HT-29 (cell line): ENCODE measurements at regions not wholly inside any gene's neighbourhood (a gene's known extent, or its start where the extent isn't known, plus 50 kb on each side); places are given as distances from the start of the nearest gene placed in this dataset.

Source experiments
- DNase-seq: peaks from one replicate; pipeline ENCODE4 v3.0.0-alpha.2; 2015; ENCODE audit warnings: low spot score

DNA sequence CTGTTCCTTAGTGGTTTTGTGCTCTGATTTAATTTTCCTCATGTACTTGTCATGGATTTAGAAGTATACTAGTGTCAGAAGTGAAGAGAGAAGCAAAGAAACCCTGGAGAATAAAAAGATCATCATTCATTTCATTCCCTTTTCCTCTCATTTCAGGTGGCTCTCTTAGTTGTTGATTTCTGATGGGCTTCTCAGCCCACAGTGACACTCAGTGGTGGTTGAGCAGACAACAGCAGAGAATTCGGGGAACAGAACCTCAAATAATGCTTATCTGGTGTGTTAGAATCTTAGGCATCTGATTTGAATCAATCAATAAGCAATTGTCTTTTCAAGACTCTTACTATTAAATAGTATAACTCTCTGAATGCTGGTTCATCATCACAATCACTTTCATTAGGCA, 1289.4 kb downstream of the FAM181B start:
- peak; percentile 25 for DNase-seq

DNA sequence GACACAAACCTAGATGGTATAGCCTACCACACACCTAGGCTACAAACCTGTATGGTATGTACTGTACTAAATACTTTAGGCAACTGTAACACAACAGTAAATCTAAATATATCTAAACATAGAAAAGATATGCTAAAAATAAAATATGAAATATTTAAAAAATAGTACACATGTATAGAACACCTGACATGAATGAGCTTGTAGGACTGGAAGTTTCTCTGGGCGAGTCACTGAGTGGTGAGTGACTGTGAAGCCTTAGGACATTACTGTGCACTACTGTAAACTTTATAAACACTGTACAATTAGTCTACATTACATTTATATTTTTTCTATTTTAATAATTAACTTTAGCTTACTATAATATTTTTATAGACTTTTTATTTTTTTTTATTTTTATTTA, 1301.3 kb downstream of the FAM181B start:
- DNase-seq = no peak

DNA sequence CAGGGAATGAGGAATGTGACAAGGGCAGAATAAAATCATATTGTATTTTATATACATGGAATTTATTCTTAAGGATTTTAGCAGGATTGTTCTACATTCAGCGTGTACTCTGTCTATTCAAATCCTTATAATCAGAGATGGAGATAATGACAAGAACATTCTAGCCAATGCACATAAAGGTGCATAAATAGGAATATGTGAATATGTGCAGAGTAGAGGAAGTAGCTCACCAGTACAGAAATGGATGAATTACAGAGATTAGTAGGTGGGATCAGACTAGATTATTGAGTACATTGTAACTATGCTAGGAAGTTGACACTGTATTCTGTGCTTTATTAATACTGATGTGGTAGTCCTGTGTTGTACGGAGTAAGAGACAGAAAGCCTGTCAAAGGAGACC, 1308.8 kb downstream of the FAM181B start:
- DNase-seq = no peak

DNA sequence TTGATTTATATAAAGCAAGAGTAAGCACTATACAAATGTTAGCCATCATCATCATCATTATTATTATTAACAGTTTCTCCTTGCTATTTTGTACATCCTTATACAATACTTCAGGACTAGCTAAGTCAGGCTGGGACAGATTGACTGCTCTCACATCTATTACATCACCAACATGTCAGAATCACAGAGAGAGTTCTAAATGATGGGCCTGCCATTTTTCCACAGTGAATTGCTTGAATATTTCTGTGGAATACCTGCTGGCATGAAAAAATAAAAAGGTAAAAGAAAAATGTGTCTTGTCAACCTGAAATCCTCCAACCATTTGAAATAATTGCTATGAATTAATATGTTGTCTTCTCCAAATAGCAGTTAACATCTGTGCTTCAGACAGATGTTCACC, 1311.3 kb downstream of the FAM181B start:
- DNase-seq = no peak

DNA sequence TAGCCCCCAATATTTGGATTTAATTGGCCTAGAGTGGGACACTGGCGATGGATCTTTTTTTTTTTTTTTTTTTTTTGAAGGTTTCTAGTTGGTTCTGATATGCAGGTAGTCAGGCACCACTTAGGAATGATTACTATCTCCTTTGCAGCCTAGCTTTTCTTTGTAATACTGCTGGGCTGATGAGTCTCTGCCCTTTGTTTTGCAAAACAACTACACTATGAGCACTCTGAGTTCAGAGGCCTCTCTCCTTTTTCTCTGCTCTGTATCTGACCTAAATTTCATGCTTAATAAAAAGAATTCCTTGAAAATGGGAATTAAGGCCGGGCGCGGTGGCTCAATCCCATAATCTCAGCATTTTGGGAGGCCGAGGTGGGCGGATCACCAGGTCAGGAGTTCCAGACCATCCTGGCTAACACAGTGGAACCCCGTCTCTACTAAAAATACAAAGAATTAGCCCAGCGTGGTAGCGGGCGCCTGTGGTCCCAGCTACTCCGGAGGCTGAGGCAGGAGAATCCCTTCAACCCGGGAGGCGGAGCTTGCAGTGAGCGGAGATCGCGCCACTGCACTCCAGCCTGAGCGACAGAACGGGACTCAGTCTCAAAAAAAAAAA, 1312.3 kb downstream of the FAM181B start:
- no peak for DNase-seq

DNA sequence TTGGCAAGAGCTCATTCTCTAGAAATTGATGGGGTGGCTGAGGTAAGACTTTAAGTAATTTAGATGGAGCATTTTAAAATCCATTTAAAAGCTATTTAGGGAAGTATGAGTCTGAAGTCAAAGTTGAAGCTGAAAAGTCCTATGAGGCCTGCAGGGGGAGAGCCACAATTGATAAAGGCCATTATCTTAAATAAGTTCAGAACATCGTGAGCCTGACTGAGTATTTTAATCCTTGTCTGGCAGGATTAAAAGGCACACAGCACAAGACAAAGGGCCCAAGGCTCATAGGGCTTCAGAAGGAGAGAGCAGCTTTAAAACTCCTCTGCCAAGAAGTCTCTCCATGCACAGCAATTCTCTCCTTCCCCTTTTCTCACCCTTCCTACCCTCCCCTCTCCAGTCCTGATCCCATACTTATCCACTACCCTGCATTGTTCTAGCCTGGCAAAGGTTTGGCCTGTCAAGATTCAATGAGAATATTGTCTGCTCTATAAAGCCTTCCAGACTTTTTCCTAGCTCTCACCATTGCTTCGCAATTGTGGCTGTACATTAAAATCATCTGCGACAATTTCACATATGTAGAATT, 1312.9 kb downstream of the FAM181B start:
- DNase-seq = no peak

DNA sequence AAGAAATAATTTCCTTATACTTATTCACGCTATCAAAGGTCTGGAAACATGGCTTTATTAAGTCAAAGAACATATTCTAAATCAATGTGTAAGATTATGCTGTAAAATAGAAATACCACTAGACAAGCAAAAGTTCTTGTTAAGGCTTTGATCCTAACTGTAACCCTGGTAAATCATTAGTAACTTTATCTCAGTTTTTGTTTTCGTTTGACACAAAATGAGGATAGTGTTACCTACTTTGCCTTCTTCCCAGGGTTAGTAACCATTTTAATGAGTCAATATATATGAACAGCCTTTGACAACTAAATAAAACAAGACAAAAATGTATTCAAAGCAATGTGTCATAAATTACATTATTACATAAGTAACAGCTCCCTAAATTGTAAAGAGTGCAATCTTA, 1336.3 kb downstream of the FAM181B start:
- no peak for DNase-seq

DNA sequence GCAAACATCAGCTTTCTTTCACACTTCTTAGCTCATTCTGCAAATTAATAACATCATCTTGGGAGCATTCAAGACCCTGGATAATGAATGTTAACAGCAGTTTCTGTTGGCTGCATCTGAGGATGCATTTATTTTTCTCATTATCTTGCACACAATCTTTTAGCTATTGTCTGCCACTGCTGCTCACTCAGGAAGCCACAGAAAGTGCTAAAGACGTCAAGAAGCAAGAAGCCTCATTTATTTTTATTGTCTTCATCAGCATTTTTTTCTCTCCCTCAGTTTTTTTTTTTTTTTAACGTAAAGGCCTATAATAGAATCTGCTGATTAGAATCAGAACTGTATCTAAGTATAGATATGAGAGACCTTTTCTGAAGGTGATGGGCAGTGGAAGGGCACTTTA, 1339.4 kb downstream of the FAM181B start:
- no peak for DNase-seq

DNA sequence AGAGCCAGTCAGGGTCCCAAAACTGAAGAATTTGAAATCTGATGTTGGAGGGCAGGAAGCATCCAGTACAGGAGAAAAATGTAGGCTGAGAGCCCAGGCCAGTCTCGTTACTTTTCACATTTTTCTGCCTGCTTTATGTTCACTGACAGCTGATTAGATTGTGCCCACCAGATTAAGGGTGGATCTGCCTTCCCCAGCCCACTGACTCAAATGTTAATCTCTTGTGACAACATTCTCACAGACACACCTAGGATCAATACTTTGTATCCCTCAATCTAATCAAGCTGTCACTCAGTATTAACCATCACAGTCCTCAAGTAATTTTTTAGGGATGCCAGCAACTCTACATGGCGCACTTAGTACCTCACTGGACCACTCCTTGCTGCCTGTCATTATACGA, 1345.3 kb downstream of the FAM181B start:
- no peak for DNase-seq

DNA sequence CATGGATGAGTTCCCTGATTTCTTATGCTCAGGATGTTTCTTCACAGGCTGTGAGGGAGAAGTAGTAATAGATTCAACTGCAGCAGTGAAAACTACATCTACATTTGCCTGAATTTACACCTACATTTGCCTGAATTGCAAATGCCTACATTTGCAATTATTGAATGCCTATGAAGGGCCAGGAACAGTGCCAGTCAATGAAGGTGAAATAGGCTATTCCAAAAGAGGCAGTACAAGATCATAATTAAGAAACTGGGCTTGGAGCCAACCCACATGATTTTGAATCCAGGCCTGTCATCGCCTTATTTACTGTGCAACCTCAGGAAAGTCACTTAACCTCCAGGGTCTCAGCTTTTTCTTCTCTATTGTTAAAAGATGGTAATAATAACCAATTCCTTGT, 1353.3 kb downstream of the FAM181B start:
- no peak for DNase-seq

DNA sequence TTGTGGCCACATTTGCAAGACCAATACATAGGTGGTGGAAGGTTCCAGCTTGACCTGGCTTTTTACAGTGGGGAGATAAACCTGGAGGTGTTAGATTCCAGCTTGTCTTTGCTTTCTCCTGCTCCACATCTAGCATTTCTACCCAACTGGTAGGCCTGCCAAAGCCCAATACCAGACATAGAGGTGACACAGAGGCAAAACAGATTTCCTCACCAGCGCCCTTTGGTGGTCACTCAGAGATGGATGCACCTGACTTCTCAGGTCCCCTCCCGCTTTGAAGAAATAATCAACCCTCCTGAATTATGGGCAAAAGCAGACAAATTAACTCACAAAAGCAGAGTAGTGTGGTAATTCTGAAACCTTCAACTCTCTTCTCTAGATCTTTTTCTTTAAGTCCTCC, 1356.2 kb downstream of the FAM181B start:
- no peak for DNase-seq

DNA sequence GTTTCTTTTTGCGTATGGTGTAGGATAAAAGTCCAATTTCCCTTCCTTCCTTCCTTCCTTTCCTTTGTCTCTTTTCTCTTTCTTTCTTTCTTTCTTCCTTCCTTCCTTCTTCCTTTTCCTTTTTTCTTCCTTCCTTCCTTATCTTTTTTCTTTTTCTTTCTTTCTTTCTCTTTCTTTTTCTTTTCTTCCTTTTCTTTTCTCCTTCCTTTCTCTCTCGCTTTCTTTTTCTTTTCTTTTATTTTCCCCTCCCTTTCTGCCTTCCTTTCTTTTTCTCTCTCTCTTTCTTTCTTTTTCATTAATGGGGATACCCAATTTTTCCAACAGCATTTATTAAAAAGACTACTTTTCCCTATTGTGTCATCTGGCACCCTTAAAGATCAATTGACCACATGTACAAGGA, 1359.7 kb downstream of the FAM181B start:
- DNase-seq = no peak

DNA sequence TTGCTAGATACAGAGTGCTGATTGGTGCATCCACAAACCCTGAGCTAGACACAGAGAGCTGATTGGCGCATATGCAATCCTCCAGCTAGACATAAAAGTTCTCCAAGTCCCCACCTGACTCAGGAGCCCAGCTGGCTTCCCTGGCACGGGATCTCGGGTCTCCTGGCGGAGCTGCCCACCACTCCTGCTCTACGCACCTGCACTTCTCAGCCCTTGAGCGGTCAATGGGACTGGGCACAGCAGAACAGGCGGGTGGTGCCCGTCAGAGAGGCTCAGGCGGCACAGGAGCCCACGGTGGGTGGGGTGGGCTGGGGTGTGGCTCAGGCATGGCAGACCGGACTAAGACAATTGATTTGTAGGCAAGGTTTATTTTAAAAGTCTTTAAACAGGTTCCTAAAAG, 1365.5 kb downstream of the FAM181B start:
- no peak for DNase-seq

DNA sequence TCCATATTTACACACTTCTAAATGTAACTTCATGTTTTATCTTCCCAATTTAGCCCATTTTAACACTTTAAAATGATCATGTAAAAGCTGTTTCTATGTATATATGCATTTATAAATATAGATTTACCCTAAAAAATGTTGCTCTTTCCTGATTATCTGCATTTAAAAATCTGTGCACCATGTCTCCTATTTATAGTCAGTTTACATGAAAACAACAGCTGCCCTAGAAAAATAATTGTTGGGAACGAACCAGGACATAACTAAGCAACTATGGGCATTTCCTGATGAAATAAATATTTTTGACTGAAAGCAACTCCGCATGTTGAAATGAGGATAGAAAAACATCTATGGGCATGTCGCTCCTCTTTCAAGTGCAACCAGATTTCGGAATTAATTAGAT, 1368.2 kb downstream of the FAM181B start:
- no peak for DNase-seq

DNA sequence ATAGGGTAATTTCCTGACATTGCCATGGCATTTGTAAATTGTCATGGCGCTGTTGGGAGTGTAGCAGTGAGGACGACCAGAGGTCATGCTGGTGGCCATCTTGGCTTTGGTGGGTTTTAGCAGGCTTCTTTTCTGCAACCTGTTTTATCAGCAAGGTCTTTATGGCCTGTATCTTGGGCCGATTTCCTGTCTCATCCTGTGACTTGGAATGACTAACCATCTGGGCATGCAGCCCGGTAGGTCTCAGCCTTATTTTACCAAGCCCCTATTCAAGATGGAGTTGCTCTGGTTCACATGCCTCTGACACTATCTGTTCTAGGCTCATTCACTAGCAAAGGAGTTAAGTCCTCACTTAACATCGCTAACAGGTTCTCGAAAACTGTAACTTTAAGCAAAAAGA, 1374.2 kb downstream of the FAM181B start:
- no peak for DNase-seq

DNA sequence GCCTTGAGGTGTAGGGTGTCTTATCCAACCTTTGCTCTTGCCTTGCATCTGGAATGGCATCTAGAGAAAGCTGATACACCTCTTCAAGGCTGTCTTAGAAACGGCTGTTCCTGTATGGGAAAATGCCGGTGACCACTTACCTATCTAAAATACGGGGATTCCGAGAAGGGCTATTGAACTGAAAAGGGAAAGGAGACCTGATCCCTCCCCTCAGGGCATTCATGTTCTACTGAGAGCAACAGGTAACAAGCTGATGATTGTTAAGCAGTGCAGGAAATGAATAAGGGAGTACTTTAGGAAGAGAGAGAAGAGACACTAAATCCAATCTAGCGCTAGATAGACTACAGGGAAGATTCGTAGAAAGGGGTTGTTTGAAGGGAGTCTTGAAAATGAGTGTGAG, 1388.1 kb downstream of the FAM181B start:
- no peak for DNase-seq

DNA sequence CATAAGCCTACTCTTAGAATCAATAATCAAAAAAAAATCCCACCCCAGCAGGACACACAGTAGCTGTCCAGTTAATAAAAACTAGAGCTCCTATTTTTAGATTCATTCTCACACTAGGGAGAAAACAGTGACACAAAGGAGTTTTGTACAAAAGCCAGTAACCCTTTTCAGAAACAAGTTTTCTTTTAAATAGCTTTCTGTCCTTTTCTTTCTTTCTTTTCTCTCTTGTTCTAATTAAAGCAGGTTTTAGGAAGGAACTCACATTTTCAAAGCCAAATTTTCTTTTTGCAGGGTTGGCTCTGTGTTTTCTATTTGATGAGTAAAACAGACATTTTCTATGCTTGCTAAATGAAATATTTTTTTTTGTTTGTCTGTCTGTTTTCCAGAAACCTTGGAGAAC, 1390.7 kb downstream of the FAM181B start:
- no peak for DNase-seq

DNA sequence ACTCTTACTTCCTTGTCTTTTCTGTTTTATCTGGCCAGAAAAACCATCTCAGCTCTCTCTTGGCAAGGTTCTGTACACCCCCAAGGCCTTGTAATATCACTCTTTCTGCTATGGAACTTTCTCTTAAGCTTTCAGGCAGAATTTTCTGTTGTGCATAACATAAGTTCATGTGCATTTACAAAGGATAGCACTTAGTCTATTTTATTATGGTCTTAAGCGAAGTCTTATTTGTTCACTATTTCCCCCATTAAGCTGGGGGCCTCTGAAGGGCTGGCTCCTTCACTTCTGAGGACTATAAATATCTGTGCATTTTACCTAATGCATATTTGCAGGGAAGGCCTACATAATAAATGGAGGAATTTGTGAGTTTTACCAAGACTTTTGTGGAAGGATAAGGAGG, 1393.4 kb downstream of the FAM181B start:
- DNase-seq = no peak

DNA sequence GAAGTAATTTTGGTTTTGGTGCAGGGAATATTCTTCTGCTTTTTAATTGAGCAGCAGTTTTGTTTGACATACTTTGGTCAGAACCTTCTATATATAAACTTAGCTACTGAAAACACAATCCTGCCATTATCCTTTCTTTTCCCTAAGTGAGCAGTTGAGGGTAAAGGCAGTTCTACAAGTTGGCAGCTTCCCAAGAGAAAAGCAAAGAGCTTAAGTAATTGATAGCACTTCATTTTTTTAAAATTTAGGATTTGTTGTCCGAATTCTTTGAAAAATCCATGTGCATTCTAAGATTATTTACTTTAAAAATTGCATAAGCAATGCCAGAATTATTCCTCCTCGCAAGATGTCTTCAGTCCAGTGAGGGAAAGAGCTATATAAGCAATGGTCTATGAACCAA, 1394.1 kb downstream of the FAM181B start:
- DNase-seq = no peak

DNA sequence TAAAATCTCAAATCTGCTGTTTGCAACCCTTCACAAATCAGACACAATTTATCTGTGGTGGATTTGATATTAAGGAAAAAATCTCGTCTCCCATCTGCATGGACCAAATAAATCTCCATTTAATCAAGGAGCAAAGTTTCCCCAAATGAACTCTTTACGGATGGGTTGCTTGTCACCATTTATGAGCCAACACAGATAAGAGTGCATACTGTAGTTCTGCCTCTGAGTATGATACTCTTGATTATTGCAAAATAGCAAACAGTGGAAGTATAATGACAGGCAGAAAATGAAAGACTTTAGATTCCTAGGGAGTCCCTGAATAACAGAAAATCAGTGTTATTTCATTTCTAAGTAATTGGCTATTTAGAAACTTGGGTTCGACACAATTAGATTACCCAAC, 1395.9 kb downstream of the FAM181B start:
- DNase-seq = no peak

DNA sequence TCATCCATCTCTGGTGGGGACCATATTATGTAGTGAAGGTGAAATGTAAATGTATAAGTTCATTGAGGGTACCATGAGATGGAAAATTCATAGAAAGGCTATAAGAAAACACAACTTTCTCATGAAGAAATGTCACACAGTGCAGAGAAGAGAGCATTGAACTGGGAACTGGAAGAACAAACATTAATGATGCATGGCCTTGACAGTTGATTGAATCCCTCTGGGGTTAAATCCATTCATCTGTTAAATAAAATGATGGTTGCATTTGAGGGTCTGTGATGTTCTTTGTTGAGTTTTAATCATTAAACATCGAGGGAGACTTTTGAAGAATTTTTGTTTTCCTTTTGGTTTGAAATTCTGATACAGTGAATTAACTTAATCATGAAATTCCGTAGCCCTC, 1401.4 kb downstream of the FAM181B start:
- DNase-seq = no peak

DNA sequence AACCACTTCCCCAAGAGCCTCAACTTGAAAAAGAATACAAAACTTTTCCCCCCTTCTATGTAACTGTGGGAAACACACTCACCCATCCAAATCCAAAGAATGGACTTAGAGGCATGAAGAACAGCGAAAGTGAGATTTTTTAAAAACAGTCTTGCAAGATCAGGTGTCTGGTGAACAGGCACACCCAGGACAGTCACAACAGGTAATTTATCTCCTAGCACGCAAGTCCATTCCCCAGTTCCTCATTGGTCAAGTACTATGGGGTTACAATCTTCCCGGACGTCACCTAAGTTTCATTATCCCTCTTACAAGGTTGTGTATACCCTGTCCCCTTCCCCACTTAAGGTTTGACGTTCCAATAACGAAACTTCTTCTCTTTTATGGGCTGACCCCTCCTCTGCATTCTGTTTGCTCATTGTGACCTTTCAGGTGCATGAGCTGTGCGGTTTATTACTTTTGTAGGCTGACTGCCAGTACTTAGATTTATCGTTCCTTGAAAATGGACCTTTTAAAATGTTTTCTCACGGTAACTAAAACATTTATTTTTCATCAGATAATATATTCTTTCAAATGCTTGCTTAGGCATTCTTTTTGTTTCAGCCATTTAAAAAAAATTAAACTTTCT, 1401.9 kb downstream of the FAM181B start:
- no peak for DNase-seq

DNA sequence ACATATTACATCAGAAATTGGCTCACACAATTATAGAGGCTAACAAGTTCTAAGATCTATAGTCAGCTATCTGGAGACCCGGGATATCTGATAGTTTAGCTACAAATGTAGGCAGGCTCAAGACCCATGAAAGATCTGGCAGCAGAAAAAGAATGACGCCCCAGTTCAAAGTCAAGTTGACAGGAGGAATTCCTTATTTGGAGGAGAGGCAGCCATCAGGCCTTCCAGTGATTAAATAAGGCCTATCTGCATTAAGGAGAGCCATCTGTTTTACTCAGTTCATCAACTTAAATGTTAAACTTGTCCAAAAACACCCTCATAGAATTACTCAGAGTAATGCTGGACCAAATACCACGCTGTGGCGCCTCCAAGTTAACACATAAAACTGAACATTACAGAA, 1402.6 kb downstream of the FAM181B start:
- no peak for DNase-seq
